GM18909 (cell line): ENCODE measurements at regions not wholly inside any gene's neighbourhood (a gene's known extent, or its start where the extent isn't known, plus 50 kb on each side); places are given as distances from the start of the nearest gene placed in this dataset.
"Not testable (repeated sequence)": the region's sequence is repeated elsewhere in the genome, so short reads cannot be mapped to it uniquely, and the experiment has no call there.

Source experiments
- ATAC-seq: cut with Tn5 transposase; IDR thresholded peaks from one replicate; pipeline ENCODE4 v1.9.1; 2021; ENCODE audit warnings: mild to moderate bottlenecking; ENCODE audit not compliant: unreplicated experiment, poor library complexity

DNA sequence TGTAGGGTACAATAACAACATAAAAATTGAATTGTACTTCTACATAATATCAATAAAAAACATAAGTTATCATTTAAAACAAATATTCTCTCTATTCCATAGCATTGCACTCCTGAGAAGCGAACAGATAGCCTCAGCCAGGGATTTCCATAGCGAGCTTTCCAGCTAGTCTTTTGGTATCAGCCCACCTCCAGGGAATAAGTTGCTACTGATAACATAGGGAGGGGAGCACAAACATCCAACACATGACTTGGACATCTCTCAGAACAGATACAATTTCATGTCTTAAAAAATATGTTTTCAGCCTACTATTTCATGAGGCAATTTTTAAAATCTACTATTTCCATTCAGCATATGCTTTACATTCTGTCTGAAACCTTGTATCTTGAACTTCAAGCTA, 804.4 kb upstream of the RAB6C start:
- no peak for ATAC-seq

DNA sequence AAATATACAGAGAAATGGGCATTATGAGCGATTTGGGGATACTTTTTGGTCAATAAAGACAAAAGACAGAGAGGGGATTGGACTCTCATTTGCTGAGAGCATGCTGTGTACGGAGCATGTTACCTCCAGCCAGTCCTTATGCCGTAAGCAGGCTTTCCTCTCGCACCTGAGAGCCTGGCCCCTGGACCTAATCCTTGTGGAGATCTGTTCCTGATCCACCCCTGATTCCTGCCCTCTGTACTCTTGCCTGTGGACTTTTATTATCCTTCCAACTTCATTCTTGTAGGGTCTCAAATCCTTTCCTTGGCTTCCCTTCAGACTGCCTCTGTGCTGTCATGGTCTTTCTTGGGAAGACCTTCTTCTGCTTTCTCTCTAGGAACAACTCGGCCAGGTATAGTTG, 803.1 kb upstream of the RAB6C start:
- no peak for ATAC-seq

DNA sequence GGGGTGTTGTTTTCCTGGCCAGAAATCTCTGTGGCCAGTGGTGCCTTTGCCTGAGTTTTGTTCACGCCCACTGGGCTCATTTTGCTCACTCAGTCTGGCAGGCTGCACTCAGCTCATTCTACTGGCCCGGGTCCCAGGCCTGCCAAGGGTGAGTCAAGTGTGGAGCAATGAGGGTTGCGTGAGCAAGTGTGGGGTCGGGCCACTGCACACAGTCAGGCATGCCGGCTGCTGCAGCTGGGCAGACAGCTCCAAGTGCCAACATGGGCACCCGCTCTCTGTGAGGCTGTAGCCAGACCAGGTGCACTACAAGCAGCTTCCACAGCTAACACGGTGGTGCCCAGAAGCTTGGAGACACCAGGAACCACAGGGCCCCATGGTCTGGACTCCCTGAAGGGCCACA, 801.1 kb upstream of the RAB6C start:
- ATAC-seq: no peak

DNA sequence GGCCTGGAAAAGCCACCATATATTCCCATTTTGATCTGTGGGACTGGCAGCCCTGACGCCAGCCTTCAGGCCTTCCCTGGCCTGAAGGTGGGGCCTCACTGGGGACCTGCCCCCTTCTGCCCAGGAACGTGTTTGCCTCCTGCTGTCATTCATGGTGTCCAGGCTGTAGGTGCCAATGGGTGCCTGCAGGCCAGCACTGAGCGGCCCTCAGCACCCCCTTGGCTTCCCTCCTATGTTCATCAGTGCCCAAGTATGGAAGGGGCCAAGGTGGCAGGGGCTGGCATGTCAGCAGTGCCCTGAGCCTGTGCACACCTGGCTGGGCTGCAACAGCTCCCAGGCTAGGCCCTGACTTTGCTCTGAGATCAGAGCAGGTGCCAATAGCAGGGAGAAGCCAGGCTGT, 800.3 kb upstream of the RAB6C start:
- ATAC-seq: no peak

DNA sequence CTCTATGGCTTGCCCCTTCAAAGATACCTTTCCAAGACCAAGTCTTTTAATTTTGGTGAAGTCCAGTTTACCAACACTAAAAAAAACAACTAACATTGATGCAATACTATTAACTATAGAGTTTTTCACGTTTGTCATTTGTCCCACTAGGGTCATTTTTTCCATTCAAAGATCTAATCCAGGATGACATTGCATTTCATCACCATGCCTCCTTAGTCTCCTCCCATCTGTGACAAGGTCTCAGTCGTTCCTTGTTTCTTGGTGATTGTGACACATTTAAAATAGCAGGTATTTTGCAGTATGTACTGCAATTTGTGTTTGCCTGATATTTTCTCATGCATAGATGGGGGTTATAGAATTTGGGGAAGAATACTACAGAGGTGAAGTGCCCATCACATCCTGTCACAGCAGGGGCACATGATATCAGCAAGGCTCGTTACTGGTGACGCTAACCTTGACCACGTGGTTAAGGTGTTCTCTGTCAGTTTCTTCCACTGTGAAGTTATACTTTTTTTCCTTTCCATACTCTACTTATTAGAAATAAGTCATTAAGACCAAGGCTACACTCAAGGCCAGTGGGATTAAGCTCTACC, 799.2 kb upstream of the RAB6C start:
- ATAC-seq: no peak

DNA sequence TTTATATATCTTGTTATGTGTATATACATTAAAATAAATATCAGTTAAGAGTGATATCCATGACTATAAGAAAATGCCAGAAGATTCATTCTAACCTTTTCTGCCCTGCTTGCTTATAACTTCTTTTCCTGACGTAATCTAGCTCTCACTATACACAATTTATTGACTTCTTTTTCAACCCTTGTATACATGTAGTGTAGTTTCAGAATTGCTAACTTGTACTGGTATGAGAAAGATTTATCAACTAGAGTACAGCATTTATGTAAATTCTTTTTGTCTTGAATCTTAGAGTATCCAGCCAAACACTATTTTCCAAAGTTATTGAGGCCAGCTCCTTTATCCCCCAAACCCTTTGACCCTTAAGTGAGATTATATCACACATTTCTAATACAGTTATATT, 798.0 kb upstream of the RAB6C start:
- no peak for ATAC-seq

DNA sequence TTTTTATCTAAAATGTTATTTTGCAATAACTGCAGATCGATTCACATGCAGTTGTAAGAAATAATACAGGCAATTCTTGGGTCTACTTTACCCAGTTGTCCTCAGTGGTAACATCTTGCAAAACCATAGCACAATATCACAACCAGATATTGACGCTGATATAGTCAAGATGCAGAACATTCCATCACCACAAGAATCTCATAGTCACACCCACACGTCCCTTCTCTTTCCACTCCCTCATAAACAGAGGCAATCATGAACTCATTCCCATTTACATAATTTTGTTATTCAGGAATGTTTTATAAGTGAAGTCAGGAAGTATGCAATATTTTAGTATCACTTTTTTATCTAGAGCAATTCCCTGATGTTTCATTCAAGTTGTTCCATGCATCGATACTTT, 797.5 kb upstream of the RAB6C start:
- no peak for ATAC-seq

DNA sequence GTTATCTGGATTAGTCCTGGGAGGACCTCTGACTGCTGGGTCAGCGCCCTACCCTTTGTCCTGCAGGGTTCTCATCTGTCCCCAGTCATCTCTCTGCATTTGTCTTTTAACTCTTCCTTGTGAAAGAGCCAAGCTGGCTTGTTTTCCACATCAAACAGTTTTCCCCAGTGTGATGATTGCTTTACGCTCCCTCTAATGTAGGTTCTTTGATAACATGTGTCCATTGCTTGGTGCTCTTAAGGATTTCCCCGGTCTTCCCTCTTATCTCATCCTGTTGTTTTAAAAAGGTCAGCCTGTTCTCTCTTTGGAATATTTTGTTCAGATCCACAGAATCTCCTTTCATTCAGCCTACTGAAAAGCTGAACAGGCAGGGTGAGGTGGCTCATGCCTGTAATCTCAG, 792.1 kb upstream of the RAB6C start:
- ATAC-seq: no peak

DNA sequence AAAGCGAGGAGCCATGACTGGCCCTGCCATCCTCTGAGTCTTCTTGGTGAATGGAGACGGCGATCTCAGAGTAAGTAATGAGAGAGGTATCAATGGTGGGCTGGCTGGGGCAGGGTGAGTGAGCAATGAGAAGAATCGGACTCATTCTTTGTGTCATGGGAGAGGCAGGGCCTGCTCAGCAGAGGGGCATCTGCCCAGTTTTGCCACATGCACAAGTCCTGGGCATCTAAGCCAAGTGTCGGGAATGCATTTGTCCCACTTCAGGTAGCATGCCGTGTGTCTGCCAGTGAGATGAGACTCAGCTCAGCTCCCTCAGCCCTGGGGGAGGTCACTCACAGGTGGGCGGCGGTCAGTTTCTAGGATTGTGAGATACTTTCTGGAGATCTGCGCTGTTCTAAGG, 791.0 kb upstream of the RAB6C start:
- no peak for ATAC-seq

DNA sequence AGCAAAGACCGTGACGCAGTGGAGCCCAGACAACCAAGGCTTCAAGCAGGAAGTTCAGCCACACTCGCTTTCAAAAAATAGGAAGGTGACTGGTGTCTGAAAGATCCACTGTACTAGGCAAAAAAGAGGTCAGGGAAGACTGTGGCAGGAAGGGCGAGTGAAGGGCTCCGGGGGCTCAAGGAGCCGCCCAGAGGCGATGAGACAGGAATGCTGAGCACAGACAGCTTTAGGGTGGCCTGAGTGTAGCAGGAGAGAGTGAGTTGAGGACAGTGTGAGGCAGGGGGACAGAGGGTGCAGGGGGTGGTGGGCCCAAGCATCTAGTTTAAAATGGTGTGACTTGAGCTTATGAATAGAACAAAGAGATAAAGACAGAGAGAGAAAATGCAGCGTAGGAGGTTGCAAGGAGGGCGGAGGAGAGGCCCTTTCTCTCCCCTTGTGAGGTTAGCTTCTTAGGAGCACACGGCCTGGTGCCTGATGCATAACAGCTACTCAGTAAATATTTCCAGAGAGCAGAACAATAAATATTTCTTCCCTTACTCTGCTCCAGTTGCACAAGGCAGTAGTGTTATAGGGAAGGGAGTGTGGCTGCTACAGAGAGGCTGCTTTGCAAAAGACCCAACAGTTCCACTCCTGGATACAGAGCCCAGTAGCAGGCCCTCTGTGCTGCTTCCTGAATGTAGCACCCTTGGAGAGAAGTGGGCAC, 789.7 kb upstream of the RAB6C start:
- no peak for ATAC-seq

DNA sequence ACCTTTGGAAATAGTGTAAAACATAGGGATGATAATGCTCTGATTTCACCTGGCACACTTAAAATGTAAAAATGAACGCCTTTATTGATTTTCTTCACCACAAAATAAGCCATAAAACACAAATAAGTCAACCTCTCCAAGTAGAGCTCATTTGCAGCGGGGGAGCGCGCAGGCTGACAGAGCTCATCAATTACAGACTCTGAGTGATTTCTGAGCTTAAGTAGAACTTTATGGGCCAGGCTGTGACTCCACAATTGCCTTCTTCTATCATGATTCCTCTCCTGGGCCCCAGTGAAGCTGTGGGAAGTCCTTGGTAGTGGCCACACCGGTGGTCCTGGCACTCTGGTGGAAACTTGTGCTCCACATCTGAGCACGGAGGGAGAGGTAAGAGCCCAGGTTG, 789.0 kb upstream of the RAB6C start:
- ATAC-seq: no peak

DNA sequence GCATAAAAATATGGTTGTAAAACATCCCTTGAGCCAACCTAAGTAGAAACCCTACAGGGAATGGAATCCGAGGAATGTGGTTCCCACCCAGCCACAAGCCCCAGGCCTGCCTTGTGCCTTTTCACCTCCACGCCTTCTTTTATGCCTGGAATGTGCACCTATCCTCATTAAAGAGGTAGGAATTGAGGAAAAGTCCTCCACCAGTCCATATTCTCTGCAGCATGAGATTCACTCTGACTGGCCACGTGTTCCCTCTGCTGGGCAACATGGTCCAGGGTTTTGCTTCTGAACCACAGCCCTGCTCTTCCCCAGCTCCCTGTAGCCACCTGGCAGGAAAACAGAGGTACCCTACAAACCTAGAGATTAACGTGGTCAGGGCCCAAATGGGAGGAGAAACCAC, 787.9 kb upstream of the RAB6C start:
- no peak for ATAC-seq

DNA sequence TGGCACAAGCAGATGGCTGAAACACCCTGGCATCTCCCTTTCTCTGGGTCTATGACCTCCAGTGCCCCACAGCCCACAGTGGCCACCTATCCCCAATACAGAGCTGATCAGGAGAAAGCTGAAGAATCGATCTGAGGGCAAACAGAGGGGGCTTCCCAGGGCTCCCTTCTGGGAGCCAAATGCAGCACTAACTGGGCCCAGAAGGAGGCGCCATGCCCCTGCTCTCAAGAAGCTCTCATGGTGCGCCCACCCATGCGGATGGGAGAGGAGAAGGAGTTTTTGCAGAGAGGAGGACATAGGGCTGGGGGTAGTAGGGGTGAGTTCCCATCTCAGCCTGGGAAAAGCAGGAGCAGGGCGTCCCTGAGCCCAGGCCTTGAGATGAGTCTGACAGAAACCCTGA, 787.3 kb upstream of the RAB6C start:
- no peak for ATAC-seq

DNA sequence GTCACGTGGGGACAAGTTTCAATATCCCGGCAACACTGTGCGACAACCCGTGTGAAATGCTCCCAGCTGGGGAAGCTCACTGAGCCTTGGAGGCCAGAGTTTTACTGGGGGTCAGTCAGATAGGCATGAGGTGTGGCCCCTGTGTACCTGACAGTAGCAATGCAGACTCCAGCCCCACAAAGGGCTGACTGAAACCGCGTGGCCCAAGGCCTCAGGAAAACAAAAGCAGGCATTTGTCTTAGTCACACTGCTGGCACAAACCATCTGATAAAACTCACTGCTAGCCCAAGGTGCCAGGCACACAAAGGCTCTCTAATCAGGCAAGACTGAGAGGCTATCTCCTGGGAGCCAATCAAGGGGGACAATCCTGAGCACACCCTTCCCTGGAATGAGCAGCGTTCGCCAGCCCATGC, 786.6 kb upstream of the RAB6C start:
- no peak for ATAC-seq

DNA sequence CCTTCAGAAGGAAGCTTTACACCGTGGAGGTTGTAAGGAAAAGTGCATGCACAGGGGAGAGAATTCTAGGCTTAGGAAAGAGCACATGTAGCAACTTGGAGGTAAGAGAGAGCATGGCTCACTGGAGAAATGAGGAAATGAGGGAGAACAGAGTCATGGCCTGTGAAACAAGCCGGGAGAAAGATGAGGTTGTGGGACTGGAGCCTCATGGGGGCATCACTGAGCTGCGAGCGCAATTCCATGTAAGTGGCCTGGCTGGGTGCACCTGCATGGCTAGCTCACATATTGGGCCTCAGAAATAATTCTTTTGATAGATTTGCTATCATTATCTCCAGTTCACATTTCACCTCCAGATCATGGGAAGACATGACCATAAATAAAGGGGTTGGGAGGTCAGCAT, 785.5 kb upstream of the RAB6C start:
- ATAC-seq: no peak

DNA sequence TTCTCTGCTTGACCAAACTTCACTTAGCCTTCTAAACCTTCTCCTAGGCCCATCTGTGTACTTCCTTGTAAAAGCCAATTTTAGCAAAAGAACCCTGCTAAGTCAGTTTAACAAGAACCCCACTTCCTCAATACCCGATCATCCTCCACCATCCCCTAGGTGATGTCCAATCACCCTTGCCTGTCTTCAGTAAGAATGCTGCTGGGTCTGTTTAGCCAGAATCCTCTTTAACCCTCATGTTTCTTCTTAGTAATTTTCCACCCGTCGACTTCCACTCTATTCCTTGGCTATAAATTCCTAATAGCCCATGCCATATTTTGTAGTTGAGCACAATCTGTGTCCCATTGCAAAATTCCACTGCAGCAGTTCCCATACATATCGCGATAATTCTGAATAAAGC, 780.0 kb upstream of the RAB6C start:
- ATAC-seq: no peak

DNA sequence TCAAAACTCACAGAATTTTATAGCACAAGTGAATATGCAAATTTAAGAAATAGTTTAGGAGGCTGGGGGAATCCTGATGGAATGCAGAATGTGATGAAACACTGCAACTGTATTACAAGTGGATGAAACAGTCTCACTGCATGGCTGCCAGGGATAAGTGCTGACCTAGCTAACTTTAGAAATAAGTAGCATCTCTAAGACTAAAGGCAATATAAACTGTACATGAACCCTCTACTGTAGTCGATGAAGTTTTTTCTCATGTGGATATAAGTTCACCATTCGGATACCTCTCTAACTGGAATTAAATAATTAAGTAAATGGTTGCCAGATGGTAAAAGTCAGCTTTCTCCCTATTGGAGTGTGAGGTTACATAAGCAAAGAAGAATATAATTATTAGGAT, 777.8 kb upstream of the RAB6C start:
- ATAC-seq: no peak

DNA sequence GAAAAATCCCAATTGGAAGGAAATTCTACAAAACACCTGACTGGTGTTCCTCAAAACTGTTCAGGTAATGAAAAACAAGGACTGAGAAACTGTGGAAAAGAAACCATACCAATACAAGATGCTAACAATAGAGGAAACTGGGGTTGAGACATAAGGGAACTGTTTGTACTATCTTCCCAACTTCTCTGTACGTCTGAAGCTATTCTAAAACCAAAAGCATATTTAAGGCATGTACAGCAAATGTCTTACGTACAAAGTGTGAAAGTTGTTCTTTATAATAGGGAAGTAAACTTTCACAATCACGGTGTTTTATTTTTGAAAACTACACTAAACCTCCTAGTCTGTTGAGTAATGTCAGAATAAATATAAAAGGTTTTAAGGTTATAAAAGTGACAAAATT, 776.1 kb upstream of the RAB6C start:
- no peak for ATAC-seq

DNA sequence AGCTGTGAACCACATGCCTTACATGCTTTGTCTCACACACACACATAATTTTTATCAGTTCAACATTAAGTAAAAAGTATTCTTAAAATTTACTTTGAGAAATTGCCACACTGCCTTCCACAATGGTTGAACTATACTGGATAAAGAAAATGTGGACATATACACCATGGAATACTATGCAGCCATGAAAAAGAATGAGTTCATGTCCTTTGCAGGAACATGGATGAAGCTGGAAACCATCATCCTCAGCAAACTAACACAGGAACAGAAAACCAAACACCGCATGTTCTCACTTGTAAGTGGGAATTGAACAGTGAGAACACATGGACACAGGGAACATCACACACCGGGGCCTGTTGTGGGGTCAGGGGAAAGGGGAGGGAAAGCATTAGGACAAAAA, 774.9 kb upstream of the RAB6C start:
- ATAC-seq: not testable (repeated sequence)

DNA sequence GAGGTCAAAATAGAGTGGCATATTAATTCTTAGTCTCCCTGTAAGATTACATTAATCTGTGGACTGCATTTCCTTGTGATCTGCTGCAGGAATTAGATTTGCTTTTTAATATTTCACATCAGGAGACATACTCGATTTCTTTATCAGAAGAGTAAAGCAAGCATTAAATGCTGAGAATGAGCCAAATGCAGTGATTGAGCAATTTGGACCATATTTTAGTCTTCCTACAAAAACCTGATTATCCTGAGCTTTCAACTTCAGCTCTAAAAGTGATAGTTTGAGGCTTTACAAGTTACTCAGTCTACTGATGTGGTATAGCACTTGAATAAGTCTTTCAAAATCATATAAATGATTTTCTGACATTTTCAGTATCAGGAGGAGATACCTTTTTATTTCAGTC, 774.3 kb upstream of the RAB6C start:
- ATAC-seq: no peak

DNA sequence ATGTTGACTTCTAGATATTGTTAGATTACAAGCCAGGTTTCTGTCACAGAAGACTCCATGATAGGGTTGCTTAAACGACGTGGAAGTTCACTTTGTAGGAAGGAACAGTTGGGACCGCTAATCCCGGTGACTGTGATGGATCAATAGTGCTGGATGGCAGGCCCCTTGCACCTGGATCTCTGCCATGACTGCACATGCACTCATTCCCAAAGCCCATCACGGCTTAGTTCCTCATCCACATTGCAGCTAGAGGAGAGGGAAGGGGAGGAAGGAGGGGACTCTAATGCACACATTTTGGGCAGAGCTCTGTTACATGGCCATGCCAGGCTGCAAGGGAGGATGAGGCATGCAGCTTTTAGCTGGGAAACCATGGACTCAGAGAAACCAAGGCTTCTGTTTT, 773.7 kb upstream of the RAB6C start:
- no peak for ATAC-seq

DNA sequence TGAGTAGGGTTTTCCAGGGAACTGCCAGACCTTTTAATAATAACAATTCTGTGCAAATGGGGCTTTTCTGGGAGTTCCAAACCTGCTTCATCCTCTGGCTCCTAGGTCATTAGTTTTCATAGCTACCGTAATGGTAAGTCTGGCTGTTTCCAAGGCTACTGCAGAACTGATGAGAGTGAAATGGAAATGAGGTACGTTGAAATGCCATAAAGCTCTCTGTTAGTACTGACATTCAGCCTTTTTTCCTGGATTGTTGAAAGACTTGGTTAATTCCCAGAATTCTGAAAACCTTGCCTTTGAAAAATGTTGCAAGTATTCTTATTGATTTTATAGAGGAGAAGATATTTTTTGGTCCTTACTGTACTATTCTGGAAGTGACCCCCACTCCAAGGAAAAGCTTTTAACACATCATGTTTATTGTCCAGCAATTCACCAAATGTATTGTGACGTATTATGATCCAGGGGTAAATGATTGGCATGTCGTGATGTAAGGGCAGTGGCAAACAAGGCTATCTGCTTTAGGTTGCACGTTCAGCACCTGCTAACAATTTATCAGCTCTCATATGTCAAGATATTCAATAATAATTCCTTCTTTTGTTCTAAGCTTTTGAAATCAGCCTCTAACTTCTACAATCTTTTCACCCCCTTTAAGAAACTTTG, 767.0 kb upstream of the RAB6C start:
- ATAC-seq: no peak
